ENCODE measurements at regions not wholly inside any gene's neighbourhood (a gene's known extent, or its start where the extent isn't known, plus 50 kb on each side); places are given as distances from the start of the nearest gene placed in this dataset.

DNA sequence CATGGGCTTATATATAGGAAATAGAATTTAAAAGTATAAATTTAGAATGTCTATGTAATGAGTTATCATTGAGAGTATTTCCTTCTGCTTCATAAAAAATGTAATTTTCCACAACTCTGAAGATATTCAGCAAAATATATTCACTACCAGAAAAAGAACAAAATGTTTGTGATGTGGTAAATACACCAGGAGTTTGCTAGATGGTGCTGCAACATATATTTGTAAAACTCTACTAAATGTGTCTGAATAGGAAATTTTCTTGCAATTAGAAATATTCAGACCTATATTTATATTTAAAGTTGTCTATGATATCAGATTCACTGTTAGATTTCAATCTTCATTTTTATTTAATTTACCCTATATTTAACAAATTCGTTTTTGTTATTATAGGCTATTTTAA lies 201.1 kb downstream of the PPP1R3A start:
- TF ChIP-seq ZNF565 (CRISPR knock-in tag; conservative IDR thresholded peaks at IDR 0.05; ENCODE audit: low read depth) (no peak), PPARA (CRISPR knock-in tag; IDR thresholded peaks at IDR 0.05; ENCODE audit: borderline replicate concordance) (no peak), ZFP30 (CRISPR knock-in tag; IDR thresholded peaks at IDR 0.05) (no peak), RARB (CRISPR knock-in tag; IDR thresholded peaks at IDR 0.05) (no peak), ZFP3 (CRISPR knock-in tag; IDR thresholded peaks at IDR 0.05) (no peak), ZNF70 (CRISPR knock-in tag; IDR thresholded peaks at IDR 0.05) (no peak), ARNTL (CRISPR knock-in tag; IDR thresholded peaks at IDR 0.05; ENCODE audit: borderline replicate concordance, low read depth) (no peak)
- TF ChIP-seq, protein P1, sequence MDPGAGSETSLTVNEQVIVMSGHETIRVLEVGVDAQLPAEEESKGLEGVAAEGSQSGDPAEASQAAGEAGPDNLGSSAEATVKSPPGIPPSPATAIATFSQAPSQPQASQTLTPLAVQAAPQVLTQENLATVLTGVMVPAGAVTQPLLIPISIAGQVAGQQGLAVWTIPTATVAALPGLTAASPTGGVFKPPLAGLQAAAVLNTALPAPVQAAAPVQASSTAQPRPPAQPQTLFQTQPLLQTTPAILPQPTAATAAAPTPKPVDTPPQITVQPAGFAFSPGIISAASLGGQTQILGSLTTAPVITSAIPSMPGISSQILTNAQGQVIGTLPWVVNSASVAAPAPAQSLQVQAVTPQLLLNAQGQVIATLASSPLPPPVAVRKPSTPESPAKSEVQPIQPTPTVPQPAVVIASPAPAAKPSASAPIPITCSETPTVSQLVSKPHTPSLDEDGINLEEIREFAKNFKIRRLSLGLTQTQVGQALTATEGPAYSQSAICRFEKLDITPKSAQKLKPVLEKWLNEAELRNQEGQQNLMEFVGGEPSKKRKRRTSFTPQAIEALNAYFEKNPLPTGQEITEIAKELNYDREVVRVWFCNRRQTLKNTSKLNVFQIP (CRISPR knock-in tag; IDR thresholded peaks at IDR 0.05; ENCODE audit: borderline replicate concordance, low read depth): no peak
- TF ChIP-seq, protein P2, sequence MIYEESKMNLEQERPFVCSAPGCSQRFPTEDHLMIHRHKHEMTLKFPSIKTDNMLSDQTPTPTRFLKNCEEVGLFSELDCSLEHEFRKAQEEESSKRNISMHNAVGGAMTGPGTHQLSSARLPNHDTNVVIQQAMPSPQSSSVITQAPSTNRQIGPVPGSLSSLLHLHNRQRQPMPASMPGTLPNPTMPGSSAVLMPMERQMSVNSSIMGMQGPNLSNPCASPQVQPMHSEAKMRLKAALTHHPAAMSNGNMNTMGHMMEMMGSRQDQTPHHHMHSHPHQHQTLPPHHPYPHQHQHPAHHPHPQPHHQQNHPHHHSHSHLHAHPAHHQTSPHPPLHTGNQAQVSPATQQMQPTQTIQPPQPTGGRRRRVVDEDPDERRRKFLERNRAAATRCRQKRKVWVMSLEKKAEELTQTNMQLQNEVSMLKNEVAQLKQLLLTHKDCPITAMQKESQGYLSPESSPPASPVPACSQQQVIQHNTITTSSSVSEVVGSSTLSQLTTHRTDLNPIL (CRISPR knock-in tag; IDR thresholded peaks at IDR 0.05; ENCODE audit: low read depth): no peak
- TF ChIP-seq, protein P3, sequence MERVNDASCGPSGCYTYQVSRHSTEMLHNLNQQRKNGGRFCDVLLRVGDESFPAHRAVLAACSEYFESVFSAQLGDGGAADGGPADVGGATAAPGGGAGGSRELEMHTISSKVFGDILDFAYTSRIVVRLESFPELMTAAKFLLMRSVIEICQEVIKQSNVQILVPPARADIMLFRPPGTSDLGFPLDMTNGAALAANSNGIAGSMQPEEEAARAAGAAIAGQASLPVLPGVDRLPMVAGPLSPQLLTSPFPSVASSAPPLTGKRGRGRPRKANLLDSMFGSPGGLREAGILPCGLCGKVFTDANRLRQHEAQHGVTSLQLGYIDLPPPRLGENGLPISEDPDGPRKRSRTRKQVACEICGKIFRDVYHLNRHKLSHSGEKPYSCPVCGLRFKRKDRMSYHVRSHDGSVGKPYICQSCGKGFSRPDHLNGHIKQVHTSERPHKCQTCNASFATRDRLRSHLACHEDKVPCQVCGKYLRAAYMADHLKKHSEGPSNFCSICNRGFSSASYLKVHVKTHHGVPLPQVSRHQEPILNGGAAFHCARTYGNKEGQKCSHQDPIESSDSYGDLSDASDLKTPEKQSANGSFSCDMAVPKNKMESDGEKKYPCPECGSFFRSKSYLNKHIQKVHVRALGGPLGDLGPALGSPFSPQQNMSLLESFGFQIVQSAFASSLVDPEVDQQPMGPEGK (CRISPR knock-in tag; IDR thresholded peaks at IDR 0.05; ENCODE audit: borderline replicate concordance): no peak
- TF ChIP-seq, protein P4, sequence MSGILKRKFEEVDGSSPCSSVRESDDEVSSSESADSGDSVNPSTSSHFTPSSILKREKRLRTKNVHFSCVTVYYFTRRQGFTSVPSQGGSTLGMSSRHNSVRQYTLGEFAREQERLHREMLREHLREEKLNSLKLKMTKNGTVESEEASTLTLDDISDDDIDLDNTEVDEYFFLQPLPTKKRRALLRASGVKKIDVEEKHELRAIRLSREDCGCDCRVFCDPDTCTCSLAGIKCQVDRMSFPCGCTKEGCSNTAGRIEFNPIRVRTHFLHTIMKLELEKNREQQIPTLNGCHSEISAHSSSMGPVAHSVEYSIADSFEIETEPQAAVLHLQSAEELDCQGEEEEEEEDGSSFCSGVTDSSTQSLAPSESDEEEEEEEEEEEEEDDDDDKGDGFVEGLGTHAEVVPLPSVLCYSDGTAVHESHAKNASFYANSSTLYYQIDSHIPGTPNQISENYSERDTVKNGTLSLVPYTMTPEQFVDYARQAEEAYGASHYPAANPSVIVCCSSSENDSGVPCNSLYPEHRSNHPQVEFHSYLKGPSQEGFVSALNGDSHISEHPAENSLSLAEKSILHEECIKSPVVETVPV (CRISPR knock-in tag; IDR thresholded peaks at IDR 0.05): no peak
